Skin epidermis (tissue), 12 donors: ENCODE measurements at regions not wholly inside any gene's neighbourhood (a gene's known extent, or its start where the extent isn't known, plus 50 kb on each side); places are given as distances from the start of the nearest gene placed in this dataset.
"Not testable (repeated sequence)": the region's sequence is repeated elsewhere in the genome, so short reads cannot be mapped to it uniquely, and the experiment has no call there.

Experiments
- H3K27ac ChIP-seq, 21 experiments: fragments of 200-600 bp; sonication (generic) in 11 of 21; one replicate each; pipeline ENCODE4 v1.5.0; 2020; ENCODE audit warnings: mild to moderate bottlenecking in 3 of 21, inconsistent platforms in 2 of 21, moderate library complexity in 2 of 21
- H3K4me3 ChIP-seq, 7 experiments: fragments of 200-600 bp; sonication (generic) in 2 of 7; one replicate each; pipeline ENCODE4 v1.5.0; 2020; ENCODE audit warnings: inconsistent platforms in 2 of 7, mild to moderate bottlenecking in 2 of 7, moderate library complexity in 1 of 7

DNA sequence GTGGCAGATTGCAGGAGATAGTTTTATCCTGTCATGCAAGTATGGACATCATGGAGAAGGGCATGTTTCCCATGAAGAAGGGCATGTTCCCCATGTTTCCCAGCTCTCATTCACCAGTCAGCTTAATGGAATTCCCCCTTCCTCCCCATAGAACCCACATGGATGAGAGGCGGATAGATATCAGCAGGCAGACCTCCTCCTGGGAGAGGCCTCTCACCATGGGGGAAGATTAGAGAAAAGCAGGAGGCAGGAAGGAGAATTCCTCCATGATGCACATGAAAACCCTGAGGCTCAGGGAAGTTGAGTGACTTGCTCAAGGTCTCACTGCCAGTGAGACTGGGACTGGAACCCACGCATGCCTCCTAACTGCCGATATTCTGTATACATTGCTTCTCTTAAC is 92.9 kb upstream of the FOXN3 start:
- no peak overlapping the region for H3K4me3 ChIP-seq
- peak overlapping the region in 5 of 21 experiments; percentile 11 to 73 (median 43) for H3K27ac ChIP-seq

- peak overlapping the region in 3 of 21 experiments; percentile 23 to 42 (median 31) for H3K27ac ChIP-seq
Observed at GRCh38 chr14:89508863-89509262, 91.8 kb upstream of the FOXN3 start.

GRCh38 chr14:89507926-89508460 is 91.0 kb upstream of the FOXN3 start:
- Histone ChIP-seq H3K27ac (peak overlapping the region in 5 of 21 experiments; percentile 5 to 60 (median 23)), H3K4me3 (no peak overlapping the region)

More at GRCh38 chr14:89508863-89509262, 91.8 kb upstream of the FOXN3 start:
- H3K4me3 ChIP-seq: no peak overlapping the region

DNA sequence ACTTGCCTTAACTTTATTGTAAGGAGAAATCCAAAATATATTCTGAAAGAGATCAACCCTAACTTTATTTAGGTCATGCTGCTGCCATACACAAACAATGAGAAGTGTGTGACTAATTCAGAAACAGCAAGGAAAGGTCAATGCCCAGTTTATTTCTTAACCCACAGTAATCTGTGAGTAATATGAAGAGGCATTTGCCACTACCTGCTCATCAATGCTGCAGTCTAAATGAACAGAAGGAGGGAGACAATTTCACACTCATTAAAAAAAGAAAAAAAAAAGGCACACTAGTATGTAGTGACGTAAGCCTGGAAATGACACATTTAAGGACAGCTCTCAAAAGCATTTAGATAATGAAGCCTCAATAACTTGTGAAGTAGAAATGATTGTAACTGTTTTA is 90.5 kb upstream of the FOXN3 start:
- Histone ChIP-seq H3K4me3 (no peak overlapping the region), H3K27ac (peak overlapping the region in 7 of 21 experiments; percentile 4 to 60 (median 31))

DNA sequence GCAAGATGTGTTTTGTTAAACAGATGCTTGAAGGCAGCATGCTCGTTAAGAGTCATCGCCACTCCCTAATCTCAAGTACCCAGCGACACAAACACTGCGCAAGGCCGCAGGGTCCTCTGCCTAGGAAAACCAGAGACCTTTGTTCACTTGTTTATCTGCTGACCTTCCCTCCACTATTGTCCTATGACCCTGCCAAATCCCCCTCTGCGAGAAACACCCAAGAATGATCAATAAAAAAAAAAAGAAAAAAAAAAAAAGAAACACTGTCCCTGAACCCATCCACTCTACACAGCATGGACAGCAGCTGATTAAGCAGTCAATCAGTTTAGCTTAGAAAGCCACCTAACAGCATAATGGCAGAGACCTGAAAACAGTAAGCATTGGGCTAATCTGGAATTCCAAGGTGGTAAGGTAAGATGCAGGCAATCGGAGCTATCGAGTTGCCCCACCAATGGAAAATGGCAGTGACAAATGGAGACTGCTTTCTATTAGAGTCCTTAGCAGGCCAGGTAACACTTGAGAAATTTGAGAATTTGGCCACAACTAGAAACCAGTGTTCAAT is 89.9 kb upstream of the FOXN3 start:
- H3K4me3 ChIP-seq: not testable (repeated sequence)
- H3K27ac ChIP-seq: peak overlapping the region in 7 of 21 experiments; percentile 4 to 60 (median 31)

DNA sequence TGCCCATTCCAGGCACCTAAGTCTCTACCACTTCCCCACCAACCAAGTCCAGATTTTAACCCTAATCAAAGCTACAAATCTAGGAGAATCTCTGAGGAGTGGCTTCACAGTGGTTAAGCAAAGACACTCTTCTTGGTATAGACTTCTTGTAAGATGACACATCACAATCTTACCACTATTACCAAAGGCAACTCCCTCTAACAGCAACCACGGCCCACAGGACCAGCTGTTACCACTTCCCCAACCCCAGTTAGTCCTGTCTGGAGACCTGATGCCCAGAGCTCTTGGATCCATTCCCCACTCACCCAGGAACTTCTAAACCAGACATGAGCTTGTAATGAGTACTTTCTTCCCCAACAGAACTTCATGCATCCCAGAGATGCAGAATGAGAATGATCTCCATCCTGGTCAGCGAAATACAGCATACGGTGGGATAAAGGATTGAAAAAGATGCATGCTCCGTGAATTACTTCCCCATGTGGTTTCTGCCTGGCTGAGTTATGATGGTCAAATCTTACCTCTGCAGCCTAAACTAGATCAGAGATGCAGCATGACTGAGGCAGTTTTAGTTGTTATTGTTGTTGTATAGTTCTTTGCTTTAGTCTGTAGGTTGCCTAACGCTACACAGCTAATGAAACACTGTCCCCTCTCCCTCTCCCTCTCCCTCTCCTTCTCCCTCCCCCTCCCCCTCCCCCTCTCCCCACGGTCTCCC is 87.7 kb upstream of the FOXN3 start:
- H3K4me3 ChIP-seq: no peak overlapping the region
- peak overlapping the region in 11 of 21 experiments; percentile 3 to 66 (median 33) for H3K27ac ChIP-seq

DNA sequence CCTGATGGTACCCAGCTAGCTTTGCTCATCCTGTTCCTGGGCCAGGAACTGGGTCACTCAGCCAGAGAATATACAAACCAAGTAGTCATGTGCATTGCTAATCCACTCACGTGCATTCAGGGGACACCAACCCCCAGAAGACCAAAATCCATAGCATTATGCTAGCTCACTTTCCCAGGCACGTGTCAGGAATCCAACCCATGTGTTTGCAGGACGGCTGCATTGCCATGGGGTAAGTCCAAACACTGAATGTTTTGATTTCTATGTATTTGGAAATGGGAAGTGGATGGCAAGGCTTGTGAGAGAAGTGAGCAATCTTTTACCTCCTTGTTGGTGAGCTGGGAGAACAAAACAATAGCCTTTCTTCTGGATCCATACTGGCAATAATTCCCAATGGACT is 87.1 kb upstream of the FOXN3 start:
- no peak overlapping the region for H3K4me3 ChIP-seq
- H3K27ac ChIP-seq: peak overlapping the region in 11 of 21 experiments; percentile 3 to 66 (median 33)

GRCh38 chr14:89503431-89503996 is 86.5 kb upstream of the FOXN3 start:
- no peak overlapping the region for H3K4me3 ChIP-seq
- H3K27ac ChIP-seq: peak overlapping the region in 6 of 21 experiments; percentile 3 to 66 (median 32)

- H3K27ac ChIP-seq: no peak overlapping the region
- H3K4me3 ChIP-seq: no peak overlapping the region
Observed at GRCh38 chr14:89502966-89503365, 85.9 kb upstream of the FOXN3 start.

DNA sequence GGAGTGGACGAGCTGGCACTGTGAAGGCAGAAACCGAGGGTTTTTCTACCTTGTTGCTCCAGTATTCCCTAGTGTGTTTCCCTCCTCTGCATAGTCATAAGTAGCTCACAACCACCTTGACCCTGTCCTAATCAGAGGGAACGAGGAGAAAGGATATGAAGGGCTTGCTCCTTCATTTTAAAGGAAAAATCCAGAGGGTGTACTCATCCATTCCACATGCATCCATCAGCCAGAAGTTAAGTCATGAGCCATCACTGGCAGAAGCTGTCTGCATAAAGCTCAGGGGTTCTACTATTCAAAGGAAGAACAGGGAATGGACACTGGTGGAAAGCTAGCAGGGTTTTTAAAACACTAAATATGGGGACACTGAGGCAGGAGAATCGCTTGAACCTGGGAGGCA is 84.3 kb upstream of the FOXN3 start:
- no peak overlapping the region for H3K27ac ChIP-seq
- no peak overlapping the region for H3K4me3 ChIP-seq

GRCh38 chr14:89500303-89500702 is 83.3 kb upstream of the FOXN3 start:
- Histone ChIP-seq H3K4me3 (no peak overlapping the region), H3K27ac (no peak overlapping the region)

DNA sequence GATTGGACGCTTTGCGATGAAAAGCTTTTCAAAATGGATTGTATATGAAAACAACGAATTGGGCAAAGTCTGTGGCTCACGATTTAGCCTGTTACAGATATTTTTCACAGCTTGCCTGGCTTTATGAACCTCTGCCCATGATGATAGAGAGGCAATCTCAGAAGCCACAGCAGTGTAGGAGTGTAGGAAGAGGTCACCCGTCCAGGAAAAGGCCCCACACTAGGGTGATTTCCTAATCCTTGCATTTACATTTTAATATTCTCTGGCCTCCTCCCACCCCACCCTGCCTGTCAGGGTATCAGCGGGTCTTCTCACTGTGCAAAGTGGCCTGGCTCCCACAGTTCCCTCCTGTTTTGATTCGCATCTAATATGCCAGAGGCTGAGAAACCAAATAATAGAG is 81.8 kb upstream of the FOXN3 start:
- Histone ChIP-seq H3K27ac (no peak overlapping the region), H3K4me3 (no peak overlapping the region)

- H3K27ac ChIP-seq: no peak overlapping the region
Observed at GRCh38 chr14:89495718-89496117, 78.7 kb upstream of the FOXN3 start.

GRCh38 chr14:89493877-89494634 is 77.0 kb upstream of the FOXN3 start:
- H3K4me3 ChIP-seq: no peak overlapping the region
- no peak overlapping the region for H3K27ac ChIP-seq

More at GRCh38 chr14:89495718-89496117, 78.7 kb upstream of the FOXN3 start:
- no peak overlapping the region for H3K4me3 ChIP-seq

DNA sequence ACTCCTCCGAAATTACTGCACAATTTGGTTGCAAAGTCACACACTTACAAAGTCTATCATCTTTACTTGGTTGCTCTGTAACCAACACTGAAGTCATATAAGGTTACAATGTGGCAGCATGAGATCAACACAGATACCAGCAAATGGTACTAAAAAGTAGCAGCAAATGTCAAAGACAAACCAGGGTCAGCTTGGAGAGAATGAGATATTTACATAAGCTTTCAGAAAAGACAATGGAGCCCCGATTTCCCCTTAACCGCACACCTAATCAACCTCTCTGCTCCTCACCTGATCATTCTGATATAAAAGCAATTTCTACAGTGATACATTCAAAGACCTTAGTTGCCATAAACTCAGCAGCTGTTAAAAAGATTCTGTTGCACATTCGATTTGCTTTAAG is 76.4 kb upstream of the FOXN3 start:
- Histone ChIP-seq H3K4me3 (no peak overlapping the region), H3K27ac (no peak overlapping the region)

- Histone ChIP-seq H3K27ac (no peak overlapping the region), H3K4me3 (no peak overlapping the region)
Observed at GRCh38 chr14:89491711-89492381, 74.8 kb upstream of the FOXN3 start.

GRCh38 chr14:89490466-89490865 is 73.4 kb upstream of the FOXN3 start:
- no peak overlapping the region for H3K4me3 ChIP-seq
- H3K27ac ChIP-seq: peak overlapping the region in 4 of 21 experiments; percentile 6 to 33 (median 17)

DNA sequence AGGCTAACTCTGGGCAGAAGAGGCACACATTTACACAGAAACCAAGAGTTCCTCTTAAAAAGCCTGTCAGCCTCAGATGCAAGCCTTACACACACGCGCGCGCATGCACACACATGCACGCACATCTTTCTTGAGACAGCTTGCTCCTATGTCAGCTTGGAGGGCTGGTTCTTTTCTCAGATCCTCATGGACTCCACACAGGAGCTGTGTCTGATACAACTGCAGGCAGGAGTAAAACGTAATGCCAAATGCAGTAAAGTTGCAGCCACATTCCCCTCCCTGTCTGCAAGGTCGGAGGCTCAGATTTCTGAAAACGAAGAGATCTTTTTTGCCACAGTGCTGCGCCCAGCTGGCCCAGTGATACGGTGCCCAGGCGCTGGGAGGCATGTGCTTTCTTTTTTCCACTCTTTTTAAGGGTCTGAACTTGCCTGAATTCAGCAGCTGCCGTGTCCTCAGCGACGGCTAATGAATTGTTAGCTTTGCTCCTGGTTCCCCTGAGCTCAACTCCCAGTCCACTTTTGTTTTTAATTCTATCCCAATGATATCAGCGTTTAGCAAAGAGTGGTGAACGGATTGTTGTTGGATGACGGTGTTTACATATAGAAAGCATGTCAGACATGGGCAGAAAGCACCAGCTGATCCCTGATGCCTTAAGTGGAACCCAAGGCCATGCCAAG is 72.9 kb upstream of the FOXN3 start:
- no peak overlapping the region for H3K4me3 ChIP-seq
- peak overlapping the region in 6 of 21 experiments; percentile 6 to 34 (median 24) for H3K27ac ChIP-seq

DNA sequence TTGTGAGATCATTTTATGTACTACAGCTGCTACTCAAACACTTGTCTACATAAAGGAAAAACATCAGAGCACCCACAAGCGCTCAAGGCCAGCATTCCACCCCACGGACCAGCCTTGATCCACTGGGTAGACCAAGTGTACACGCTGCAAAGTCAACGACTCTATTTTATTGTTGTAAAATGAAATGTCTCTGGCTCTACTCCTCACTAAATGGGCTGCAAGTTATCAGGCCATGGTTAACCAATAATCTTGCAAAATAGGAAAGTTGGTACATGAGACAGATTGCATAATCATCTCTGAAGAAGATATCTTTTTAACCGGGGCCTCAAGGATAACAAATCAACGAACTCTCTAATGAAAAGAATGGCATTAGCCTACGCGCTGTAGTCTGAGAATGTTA is 69.9 kb upstream of the FOXN3 start:
- Histone ChIP-seq H3K4me3 (no peak overlapping the region), H3K27ac (peak overlapping the region in 5 of 21 experiments; percentile 1 to 54 (median 27))
